Stimulated activated CD8-positive, alpha-beta memory T cell treated with anti-CD3 and anti-CD28 coated beads, Interleukin-2, amount 100 ng/mL, for 48 hours (primary cell): ENCODE measurements at regions not wholly inside any gene's neighbourhood (a gene's known extent, or its start where the extent isn't known, plus 50 kb on each side); places are given as distances from the start of the nearest gene placed in this dataset.

Experiments
- DNase-seq, 2 donors: peaks; one replicate each; pipeline ENCODE4 v3.0.0-alpha.2; 2020; ENCODE audit warnings: low read depth in 2 of 2

GRCh38 chr9:7947577-7947976, 148.0 kb upstream of the DMAC1 start:
- DNase-seq = no peak

GRCh38 chr9:7946458-7946857, 146.9 kb upstream of the DMAC1 start:
- no peak for DNase-seq

- DNase-seq = no peak
These were observed 145.0 kb upstream of the DMAC1 start for GRCh38 chr9:7944572-7944971.

- DNase-seq = no peak
These were observed 138.3 kb upstream of the DMAC1 start for GRCh38 chr9:7937761-7938491.

DNA sequence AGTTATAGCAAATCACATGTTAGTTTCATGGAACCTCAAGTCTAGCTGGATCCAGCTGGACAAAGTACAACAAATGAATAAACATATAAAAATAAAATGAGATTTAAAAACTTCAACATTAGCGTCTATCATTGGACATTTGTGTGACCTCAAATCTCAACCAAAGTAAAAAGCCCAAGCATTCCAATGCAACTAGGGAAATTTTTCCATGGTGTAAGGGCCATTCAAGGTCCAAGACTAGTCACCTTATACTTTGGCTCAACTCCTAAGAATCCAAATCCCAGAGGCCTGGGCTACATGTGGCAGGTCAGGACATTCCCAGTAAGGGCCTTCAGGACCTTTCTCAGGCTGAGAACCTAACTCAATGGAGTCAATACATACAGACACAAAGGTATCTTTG, 137.4 kb upstream of the DMAC1 start:
- DNase-seq = no peak

- no peak for DNase-seq
These were observed 136.6 kb upstream of the DMAC1 start for GRCh38 chr9:7936163-7936562.

GRCh38 chr9:7935681-7936080, 136.1 kb upstream of the DMAC1 start:
- no peak for DNase-seq

- no peak for DNase-seq
These were observed 133.2 kb upstream of the DMAC1 start for GRCh38 chr9:7932767-7933166.

DNA sequence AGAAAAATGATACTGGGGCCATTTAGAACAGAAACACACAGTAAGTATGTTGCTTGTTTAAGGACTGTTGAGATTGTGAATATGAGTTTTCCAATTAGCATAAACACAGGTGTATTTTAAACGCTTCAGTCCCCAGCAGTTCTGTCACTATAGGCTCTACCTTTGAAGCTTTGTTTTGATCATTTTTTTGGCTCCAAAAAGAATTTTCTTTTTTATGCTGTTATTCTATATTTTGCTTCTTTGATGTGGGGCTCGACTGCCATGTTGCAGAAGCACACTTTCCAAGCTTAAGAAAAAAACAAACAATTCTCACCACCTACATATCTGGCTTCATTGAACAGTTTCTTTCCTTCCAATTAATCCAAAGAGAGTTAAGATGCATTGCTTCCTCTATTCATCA, 131.0 kb upstream of the DMAC1 start:
- no peak for DNase-seq

- no peak for DNase-seq
These were observed 122.1 kb upstream of the DMAC1 start for GRCh38 chr9:7921545-7922197.

DNA sequence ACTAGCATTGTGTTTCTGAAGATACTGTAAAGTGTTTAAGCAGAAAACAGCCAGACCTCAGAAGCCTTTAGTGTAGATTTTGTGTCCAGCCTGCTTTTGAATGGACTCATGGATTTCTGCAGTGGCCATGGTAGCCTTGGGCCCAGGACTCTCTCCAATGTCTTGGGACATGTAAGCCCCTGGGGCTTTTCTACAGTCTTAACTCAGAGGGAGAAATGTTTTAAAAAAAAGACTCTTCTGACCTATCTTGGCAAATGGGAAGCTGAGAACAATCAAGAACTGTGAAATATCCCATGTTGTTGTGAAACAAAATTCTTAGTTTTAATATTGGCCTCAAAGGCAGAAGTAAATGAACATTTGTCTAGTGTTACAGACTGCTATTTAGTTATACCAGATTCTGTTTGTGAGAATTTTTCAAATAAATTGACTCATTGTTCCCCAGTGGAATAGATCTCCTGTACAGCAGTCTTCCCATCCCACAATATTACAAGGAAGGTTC, 112.5 kb upstream of the DMAC1 start:
- no peak for DNase-seq

DNA sequence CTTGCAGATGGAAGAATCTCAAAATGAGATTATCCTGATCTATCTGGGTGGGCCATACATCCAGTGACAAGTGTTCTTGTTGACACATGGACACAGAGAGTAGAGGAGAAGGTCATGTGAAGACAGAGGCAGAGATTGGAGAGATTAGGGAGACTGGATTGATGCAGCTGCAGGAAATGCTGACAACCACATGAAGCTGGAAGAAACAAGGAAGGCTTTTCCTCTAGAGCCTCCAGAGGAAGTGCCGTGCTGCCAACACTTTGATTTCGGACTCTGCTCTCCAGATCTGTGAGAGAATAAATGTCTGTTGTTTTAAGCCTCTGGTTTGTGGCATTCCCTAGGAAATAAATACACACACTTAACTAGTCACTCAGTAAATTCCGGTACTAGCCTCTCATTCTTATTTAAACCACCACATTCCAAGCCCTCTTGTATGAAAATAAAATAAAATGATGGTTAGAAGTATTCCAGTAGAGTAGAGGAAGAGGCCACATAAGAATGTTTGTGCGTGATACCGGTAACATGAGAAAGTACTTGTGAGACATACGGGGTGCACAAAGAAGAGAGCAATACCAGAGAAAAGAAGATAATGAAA, 110.9 kb upstream of the DMAC1 start:
- DNase-seq = no peak

GRCh38 chr9:7909537-7909936, 110.0 kb upstream of the DMAC1 start:
- DNase-seq = no peak

DNA sequence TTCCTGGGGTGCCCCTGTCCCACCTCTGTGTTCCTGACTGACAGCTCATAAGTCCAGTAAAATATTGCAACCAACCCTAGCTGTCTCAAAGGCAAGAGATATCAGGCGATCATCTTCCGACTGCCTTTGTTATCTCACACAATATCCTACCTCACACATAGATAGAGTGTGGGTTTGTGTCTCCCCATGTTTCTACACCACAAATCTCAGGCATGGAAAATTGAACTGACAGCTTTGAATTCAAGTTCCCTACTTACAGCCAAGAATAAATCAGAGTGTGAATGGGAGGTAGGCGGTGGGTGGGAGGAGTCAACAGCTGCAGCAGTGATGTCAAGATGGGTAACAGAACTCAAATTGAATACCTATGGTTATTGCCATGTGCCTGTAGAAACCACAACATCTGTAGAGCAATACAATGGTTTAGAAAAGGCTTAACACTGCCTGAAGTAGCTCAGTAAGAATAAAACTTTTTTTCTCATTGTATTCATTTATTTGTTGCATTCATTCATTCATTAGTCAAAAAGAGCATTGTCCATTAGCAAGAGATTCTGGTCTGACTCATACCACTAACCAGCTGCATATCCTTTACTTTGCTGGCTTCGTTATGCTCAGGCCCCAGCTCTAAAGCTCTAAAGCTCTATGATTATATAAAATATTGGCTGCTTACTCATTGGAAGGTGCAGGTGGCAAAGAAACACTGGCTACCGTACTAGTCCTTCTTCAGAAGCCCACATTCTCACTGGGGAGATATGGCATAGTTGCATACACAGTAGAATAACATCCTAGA, 108.2 kb upstream of the DMAC1 start:
- DNase-seq = no peak

- no peak for DNase-seq
These were observed 107.4 kb upstream of the DMAC1 start for GRCh38 chr9:7906783-7907550.

- DNase-seq = no peak
These were observed 102.0 kb upstream of the DMAC1 start for GRCh38 chr9:7901621-7902020.

DNA sequence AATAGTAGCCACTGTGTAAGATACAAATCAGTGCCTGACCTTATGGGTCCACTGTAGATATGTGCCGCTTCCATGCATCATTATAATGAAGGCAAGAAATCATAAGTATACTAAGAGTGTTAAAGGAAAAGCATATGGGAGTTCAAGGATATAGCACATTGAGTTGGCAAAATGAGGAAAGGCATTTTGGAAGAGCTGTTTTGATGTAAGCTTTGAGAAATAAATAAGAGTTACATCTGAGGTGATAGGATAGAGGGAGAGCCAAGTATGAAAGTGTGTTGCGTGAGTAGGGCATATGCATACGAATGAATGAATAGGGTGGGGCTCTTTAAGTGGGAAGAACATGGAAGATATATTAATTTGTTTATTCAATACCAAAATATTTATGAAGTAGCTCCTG, 101.0 kb upstream of the DMAC1 start:
- no peak for DNase-seq

GRCh38 chr9:7899753-7900152, 100.2 kb upstream of the DMAC1 start:
- no peak for DNase-seq

DNA sequence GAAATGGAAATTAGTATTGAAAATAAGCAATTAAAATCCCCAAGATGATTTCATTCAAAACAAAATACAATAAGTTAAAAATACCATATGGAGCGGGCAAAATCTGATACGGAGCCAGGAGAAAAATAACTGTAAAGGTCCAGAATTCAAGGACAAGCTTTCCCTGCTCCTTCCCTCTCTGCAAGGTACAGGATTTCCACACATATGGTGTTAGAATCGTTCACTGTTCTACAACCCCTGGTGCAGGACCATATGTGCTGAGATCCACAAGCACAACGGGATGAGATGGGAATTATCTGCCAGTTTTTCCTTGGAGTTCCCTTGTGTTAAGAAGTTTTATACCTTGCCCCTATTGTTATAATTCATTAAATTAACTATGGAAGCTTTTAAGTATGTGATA, 94.7 kb upstream of the DMAC1 start:
- no peak for DNase-seq

DNA sequence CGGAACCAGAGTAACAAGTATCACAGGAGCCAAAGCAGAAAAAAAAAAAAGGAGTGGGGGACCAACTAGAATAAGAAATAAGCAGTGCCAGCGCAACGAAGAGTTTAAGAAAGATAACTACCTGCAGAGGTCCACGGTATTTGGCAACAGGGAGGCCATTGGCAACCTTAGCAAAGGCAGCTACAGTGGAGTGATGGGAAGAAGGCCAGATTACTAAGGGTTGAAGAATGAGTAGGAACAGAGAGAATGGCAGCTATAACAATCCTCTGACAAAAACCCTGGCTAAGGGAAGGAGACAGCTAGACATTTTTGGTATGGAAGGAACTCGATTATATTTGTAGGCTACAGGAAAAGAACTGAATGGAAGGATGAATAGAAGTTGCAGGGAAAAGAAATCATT, 93.4 kb upstream of the DMAC1 start:
- no peak for DNase-seq

DNA sequence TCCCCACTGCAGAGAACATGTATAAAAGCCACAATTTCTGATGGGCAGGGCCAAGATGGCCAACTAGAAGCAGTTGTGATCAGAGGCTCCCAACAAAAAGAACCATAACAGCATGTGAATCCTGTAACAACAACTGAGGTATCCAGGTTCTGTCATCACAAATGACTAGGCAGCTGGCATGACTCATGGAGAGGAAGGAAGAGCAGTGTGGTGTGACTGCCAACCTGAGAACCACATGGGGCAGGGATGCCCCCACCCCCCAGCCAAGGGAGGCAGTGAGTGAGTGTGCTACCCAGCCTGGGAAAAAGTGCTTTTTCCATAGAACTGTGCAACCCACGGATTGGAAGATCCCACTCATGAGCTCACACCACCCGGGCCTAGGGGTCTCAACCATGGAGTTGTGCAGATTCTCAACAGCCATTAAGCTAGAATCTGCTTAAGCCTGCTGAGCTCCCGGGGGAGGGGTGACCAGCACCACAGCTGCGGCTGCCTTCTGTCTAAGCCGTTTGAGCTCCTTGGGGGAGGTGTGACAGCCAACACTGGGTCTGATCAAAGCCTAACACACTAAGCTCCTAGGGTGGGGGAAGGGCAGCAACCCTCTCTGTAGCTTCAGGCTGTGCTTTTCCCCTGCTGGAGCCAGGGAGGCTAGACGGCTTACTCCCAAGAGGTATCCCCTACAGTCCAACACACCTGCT, 80.1 kb upstream of the DMAC1 start:
- DNase-seq = peak; percentile 14 to 19
